Stomach (tissue), 4 donors: ENCODE measurements at regions not wholly inside any gene's neighbourhood (a gene's known extent, or its start where the extent isn't known, plus 50 kb on each side); places are given as distances from the start of the nearest gene placed in this dataset.

Experiments used
- CTCF ChIP-seq, 7 experiments: fragments of 450-650 bp in 4 of 7; fragments of 200-600 bp in 3 of 7; sonication (generic) in 3 of 7; IDR thresholded peaks; one replicate each; pipeline ENCODE4 v1.5.1; 2016 to 2019; ENCODE audit warnings: antibody characterized with exemption in 7 of 7, control low read depth in 2 of 7, mild to moderate bottlenecking in 1 of 7
- EP300 ChIP-seq: sonication (generic); formaldehyde crosslinking; IDR thresholded peaks from one replicate; pipeline ENCODE4 v1.6.1; 2017; ENCODE audit warnings: antibody characterized with exemption
- POLR2A ChIP-seq, 4 donors: fragments of 450-650 bp; IDR thresholded peaks; one replicate each; pipeline ENCODE4 v1.6.1; 2016; ENCODE audit warnings: antibody characterized with exemption in 4 of 4, control low read depth in 2 of 4, mild to moderate bottlenecking in 1 of 4, moderate library complexity in 1 of 4

- TF ChIP-seq EP300 (no peak), CTCF (IDR thresholded peaks at IDR 0.05) (no peak), POLR2A (IDR thresholded peaks at IDR 0.05) (no peak)
Observed at GRCh38 chr10:71008150-71008549, 119.8 kb upstream of the PCBD1 start.
